Activated T-cell treated with anti-CD3 and anti-CD28 coated beads for 24 hours (primary cell): ENCODE measurements at regions not wholly inside any gene's neighbourhood (a gene's known extent, or its start where the extent isn't known, plus 50 kb on each side); places are given as distances from the start of the nearest gene placed in this dataset.

ENCODE experiments used
- DNase-seq: peaks from one replicate; pipeline ENCODE4 v3.0.0-alpha.2; 2020; ENCODE audit warnings: low read depth

- DNase-seq: no peak
Measured at GRCh38 chr11:37621662-37622061, 1023.6 kb upstream of the RAG2 start.

- DNase-seq: no peak
Measured at GRCh38 chr11:37616291-37616690, 1018.3 kb upstream of the RAG2 start.

GRCh38 chr11:37613031-37613430, 1015.0 kb upstream of the RAG2 start:
- DNase-seq: no peak

GRCh38 chr11:37612146-37612545, 1014.1 kb upstream of the RAG2 start:
- no peak for DNase-seq

GRCh38 chr11:37605229-37605628, 1007.2 kb upstream of the RAG2 start:
- DNase-seq: no peak

GRCh38 chr11:37598381-37598780, 1000.3 kb upstream of the RAG2 start:
- no peak for DNase-seq

- DNase-seq: no peak
Measured at GRCh38 chr11:37597776-37598175, 999.7 kb upstream of the RAG2 start.

- no peak for DNase-seq
Measured at GRCh38 chr11:37595845-37596244, 997.8 kb upstream of the RAG2 start.

- DNase-seq: no peak
Measured at GRCh38 chr11:37574361-37574760, 976.3 kb upstream of the RAG2 start.

- DNase-seq: no peak
Measured at GRCh38 chr11:37572491-37573171, 974.6 kb upstream of the RAG2 start.

- DNase-seq: no peak
Measured at GRCh38 chr11:37571246-37571645, 973.2 kb upstream of the RAG2 start.

- no peak for DNase-seq
Measured at GRCh38 chr11:37560991-37561390, 963.0 kb upstream of the RAG2 start.

GRCh38 chr11:37560346-37560745, 962.3 kb upstream of the RAG2 start:
- no peak for DNase-seq

GRCh38 chr11:37558619-37559210, 960.7 kb upstream of the RAG2 start:
- DNase-seq: no peak

GRCh38 chr11:37557990-37558389, 960.0 kb upstream of the RAG2 start:
- no peak for DNase-seq

GRCh38 chr11:37552284-37552683, 954.2 kb upstream of the RAG2 start:
- no peak for DNase-seq

- no peak for DNase-seq
Measured at GRCh38 chr11:37544491-37544890, 946.5 kb upstream of the RAG2 start.

- DNase-seq: no peak
Measured at GRCh38 chr11:37533830-37534229, 935.8 kb upstream of the RAG2 start.

- DNase-seq: no peak
Measured at GRCh38 chr11:37533087-37533486, 935.1 kb upstream of the RAG2 start.

- no peak for DNase-seq
Measured at GRCh38 chr11:37532271-37532670, 934.2 kb upstream of the RAG2 start.

GRCh38 chr11:37527545-37527944, 929.5 kb upstream of the RAG2 start:
- no peak for DNase-seq

GRCh38 chr11:37525336-37525735, 927.3 kb upstream of the RAG2 start:
- no peak for DNase-seq

- DNase-seq: no peak
Measured at GRCh38 chr11:37519781-37520180, 921.7 kb upstream of the RAG2 start.

- no peak for DNase-seq
Measured at GRCh38 chr11:37512156-37512780, 914.2 kb upstream of the RAG2 start.
